T-cell (primary cell): ENCODE measurements at regions not wholly inside any gene's neighbourhood (a gene's known extent, or its start where the extent isn't known, plus 50 kb on each side); places are given as distances from the start of the nearest gene placed in this dataset.
"Not testable (repeated sequence)": the region's sequence is repeated elsewhere in the genome, so short reads cannot be mapped to it uniquely, and the experiment has no call there.

Experiments
- ATAC-seq, 4 experiments: fragments of 200-7000 bp in 3 of 4; fragments of 150-1000 bp in 1 of 4; cut with Tn5 transposase; replicated peaks in 1 of 4; 1 replicate in 3 of 4; 2 replicates in 1 of 4; pipeline ENCODE4 v1.10.0; 2021; ENCODE audit warnings: moderate library complexity in 3 of 4, mild to moderate bottlenecking in 2 of 4, moderate number of reproducible peaks in 1 of 4
- CTCF ChIA-PET, 2 donors: fragments of 300-600 bp; sonication (Branson Sonifier 250); formaldehyde crosslinking; loops; one replicate each; lab custom pipeline; 2022; ENCODE audit warnings: antibody characterized with exemption in 2 of 2; lab: Charles Lee
- POLR2A ChIA-PET, 2 donors: fragments of 300-600 bp; sonication (Branson Sonifier 250); formaldehyde crosslinking; loops; one replicate each; lab custom pipeline; 2022; ENCODE audit warnings: antibody characterized with exemption in 2 of 2; lab: Charles Lee
- DNase-seq, 35 experiments: peaks; one replicate each; pipeline versions ENCODE4 v3.0.0 to v3.0.0-alpha.2; 2013 to 2023
- H3K27ac ChIP-seq: one replicate; pipeline ENCODE4 v1.5.1; 2013; ENCODE audit warnings: low read length
- H3K27me3 ChIP-seq, 2 experiments: replicated peaks in 1 of 2; 1 replicate in 1 of 2; 2 replicates in 1 of 2; pipeline versions ENCODE4 v1.6.1 to v1.7.0; 2013; ENCODE audit warnings: low read length in 1 of 2, mixed read lengths in 1 of 2; ENCODE audit not compliant: control insufficient read depth in 2 of 2, insufficient read depth in 2 of 2; ENCODE audit errors: extremely low read depth in 1 of 2
- H3K36me3 ChIP-seq, 2 donors: 1 replicate in 1 of 2; 2 replicates in 1 of 2; pipeline versions ENCODE4 v1.6.1 to v1.7.0; 2013; ENCODE audit warnings: low read length in 1 of 2; ENCODE audit not compliant: control insufficient read depth in 2 of 2, insufficient read depth in 1 of 2; ENCODE audit errors: extremely low read depth in 1 of 2
- H3K4me1 ChIP-seq, 2 experiments: 1 replicate in 1 of 2; 2 replicates in 1 of 2; pipeline versions ENCODE4 v1.6.1 to v1.7.0; 2013; ENCODE audit warnings: low read length in 2 of 2, mixed read lengths in 1 of 2; ENCODE audit not compliant: insufficient read depth in 2 of 2, control insufficient read depth in 1 of 2; ENCODE audit errors: extremely low read depth in 1 of 2
- H3K4me3 ChIP-seq, 2 donors: 1 replicate in 1 of 2; 2 replicates in 1 of 2; pipeline versions ENCODE4 v1.5.1 to v1.7.0; 2013; ENCODE audit warnings: mild to moderate bottlenecking in 2 of 2, low read length in 1 of 2, moderate library complexity in 1 of 2; ENCODE audit not compliant: control insufficient read depth in 1 of 2; ENCODE audit errors: extremely low read depth in 1 of 2
- H3K9me3 ChIP-seq: 2 replicates; pipeline ENCODE4 v1.7.0; 2013
- H3K27ac Mint-ChIP-seq, 2 donors: one replicate each; pipeline ENCODE4 v1.8.0; 2020 to 2021; ENCODE audit warnings: mild to moderate bottlenecking in 2 of 2, mixed read lengths in 2 of 2
- H3K27me3 Mint-ChIP-seq, 2 donors: one replicate each; pipeline ENCODE4 v1.8.0; 2021 to 2022; ENCODE audit warnings: mixed read lengths in 2 of 2
- H3K36me3 Mint-ChIP-seq: one replicate; pipeline ENCODE4 v1.8.0; 2021; ENCODE audit warnings: mixed read lengths
- H3K4me1 Mint-ChIP-seq, 3 donors: one replicate each; pipeline ENCODE4 v1.8.0; 2020 to 2022; ENCODE audit warnings: mixed read lengths in 3 of 3, mild to moderate bottlenecking in 1 of 3
- H3K4me3 Mint-ChIP-seq, 3 donors: one replicate each; pipeline ENCODE4 v1.8.0; 2020 to 2022; ENCODE audit warnings: mild to moderate bottlenecking in 3 of 3, mixed read lengths in 3 of 3, moderate library complexity in 3 of 3
- H3K9me3 Mint-ChIP-seq, 3 donors: one replicate each; pipeline ENCODE4 v1.8.0; 2020 to 2022; ENCODE audit warnings: mixed read lengths in 3 of 3
- WGBS: methylation state at CpG from one replicate; pipeline ENCODE4 v1.1.5; 2013; ENCODE audit warnings: missing lambda C conversion rate; ENCODE audit not compliant: insufficient coverage; 5-methylcytosine and 5-hydroxymethylcytosine counted together

- H3K27me3 Mint-ChIP-seq, result peaks cover 8 to 22% of the 10 kb centered on the region in 2 donors
- no CpG with 5 or more reads among the region's 2 CpGs for WGBS
- Histone ChIP-seq H3K27me3 (peaks cover 0 to 3% of the 10 kb centered on the region in 2 experiments), H3K4me3 (no peak overlapping the region), H3K36me3 (no peaks in the 10 kb centered on the region), H3K4me1 (no peaks in the 10 kb centered on the region), H3K9me3 (no peaks in the 10 kb centered on the region), H3K27ac (no peak overlapping the region)
- ATAC-seq (no peak), DNase-seq (no peak)
- H3K4me1 Mint-ChIP-seq, result no peaks in the 10 kb centered on the region
- no peak overlapping the region for H3K27ac Mint-ChIP-seq
- no peaks in the 10 kb centered on the region for H3K36me3 Mint-ChIP-seq
- ChIA-PET POLR2A (no interaction called here), CTCF (no interaction called here)
- H3K9me3 Mint-ChIP-seq, result no peaks in the 10 kb centered on the region
- H3K4me3 Mint-ChIP-seq, result no peak overlapping the region
Observed at GRCh38 chr6:96721227-96721626, 116.0 kb downstream of the GPR63 start.

DNA sequence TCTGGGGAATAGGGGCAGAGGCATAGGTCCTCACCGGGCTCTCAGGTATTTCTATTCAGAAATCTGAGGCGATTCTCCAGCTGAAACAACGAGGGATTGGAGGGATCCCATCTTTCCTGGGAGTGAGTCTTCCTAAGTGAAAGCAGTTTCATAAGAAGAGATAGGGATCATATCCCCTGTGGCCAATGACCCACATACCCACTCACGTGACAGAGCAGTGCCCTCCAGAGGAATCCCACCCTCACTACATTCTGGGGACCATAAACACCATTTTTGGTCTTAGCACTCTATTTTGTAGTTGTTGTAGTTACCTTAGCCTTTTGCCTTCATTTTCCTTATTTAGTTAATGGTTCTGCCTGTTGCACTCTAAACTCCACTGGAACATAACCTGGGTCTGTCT, 121.1 kb downstream of the GPR63 start:
- Histone ChIP-seq H3K27me3 (no peaks in the 10 kb centered on the region), H3K4me1 (no peaks in the 10 kb centered on the region), H3K4me3 (no peak overlapping the region), H3K9me3 (no peaks in the 10 kb centered on the region), H3K27ac (no peak overlapping the region), H3K36me3 (no peaks in the 10 kb centered on the region)
- Mint-ChIP-seq H3K27me3 (peaks cover 7 to 16% of the 10 kb centered on the region in 2 donors), H3K9me3 (no peaks in the 10 kb centered on the region), H3K36me3 (no peaks in the 10 kb centered on the region), H3K4me3 (no peak overlapping the region), H3K4me1 (no peaks in the 10 kb centered on the region), H3K27ac (no peak overlapping the region)
- ChIA-PET CTCF (no interaction called here), POLR2A (no interaction called here)
- DNase-seq (no peak), ATAC-seq (no peak)
- 80% methylated on average over 1 of the region's 4 CpGs for WGBS

DNA sequence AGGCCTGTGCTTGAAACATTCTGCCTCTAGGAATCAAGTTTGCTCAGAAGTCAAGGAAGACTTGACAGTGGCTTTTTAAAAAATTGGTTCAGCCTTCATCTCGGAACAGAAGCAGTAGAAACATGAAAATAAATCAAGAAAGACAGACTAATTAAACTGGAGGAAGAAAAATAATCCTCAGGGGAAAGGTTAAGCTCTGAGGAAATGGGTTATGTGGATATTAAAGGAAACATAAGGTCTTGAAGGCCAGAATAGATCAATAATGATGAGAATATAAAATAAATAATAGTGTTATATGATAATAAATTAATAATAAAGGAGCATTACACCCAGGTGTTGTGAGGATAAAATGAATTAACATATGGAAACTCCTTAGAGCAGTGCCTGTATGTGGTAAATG, 121.7 kb downstream of the GPR63 start:
- no peak overlapping the region for H3K27ac ChIP-seq
- H3K27me3 ChIP-seq, result no peaks in the 10 kb centered on the region
- Mint-ChIP-seq H3K27ac (no peak overlapping the region), H3K36me3 (no peaks in the 10 kb centered on the region), H3K4me1 (no peaks in the 10 kb centered on the region), H3K9me3 (no peaks in the 10 kb centered on the region), H3K4me3 (no peak overlapping the region), H3K27me3 (peaks cover 7 to 13% of the 10 kb centered on the region in 2 donors)
- ATAC-seq (no peak), DNase-seq (no peak)
- H3K36me3 ChIP-seq, result no peaks in the 10 kb centered on the region
- H3K9me3 ChIP-seq, result no peaks in the 10 kb centered on the region
- H3K4me3 ChIP-seq, result no peak overlapping the region
- ChIA-PET POLR2A (no interaction called here), CTCF (no interaction called here)
- whole genome bisulfite sequencing, result 80% methylated on average over 1 of the region's 1 CpG
- no peaks in the 10 kb centered on the region for H3K4me1 ChIP-seq

DNA sequence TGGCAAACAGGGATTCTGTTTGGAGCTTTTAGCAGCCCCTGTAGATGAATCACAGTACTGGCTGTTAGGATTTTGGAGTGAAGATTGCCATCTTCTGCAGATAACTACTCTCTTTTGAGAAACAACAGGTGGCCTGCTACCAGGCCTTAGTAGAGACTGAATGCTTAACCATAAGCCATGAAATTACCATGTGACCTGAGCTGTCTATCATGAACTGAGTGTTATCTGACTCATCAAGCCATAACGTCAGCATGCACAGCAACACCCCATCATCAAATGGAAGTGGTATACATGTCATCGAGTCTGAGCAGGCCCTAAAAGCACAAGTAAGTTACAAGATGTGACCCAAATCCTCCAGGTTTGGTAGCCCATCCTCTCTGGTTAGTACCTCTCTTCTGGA, 132.6 kb downstream of the GPR63 start:
- Histone ChIP-seq H3K36me3 (no peaks in the 10 kb centered on the region), H3K27ac (no peak overlapping the region), H3K27me3 (no peaks in the 10 kb centered on the region), H3K4me3 (no peak overlapping the region), H3K9me3 (no peaks in the 10 kb centered on the region), H3K4me1 (no peaks in the 10 kb centered on the region)
- POLR2A ChIA-PET, result no interaction called here
- Mint-ChIP-seq H3K9me3 (no peaks in the 10 kb centered on the region), H3K4me3 (no peak overlapping the region), H3K4me1 (no peaks in the 10 kb centered on the region), H3K27me3 (peaks cover 0 to 11% of the 10 kb centered on the region in 2 donors), H3K27ac (no peak overlapping the region), H3K36me3 (no peaks in the 10 kb centered on the region)
- WGBS, result 61% methylated on average over 2 of the region's 2 CpGs
- CTCF ChIA-PET, result no interaction called here
- no peak for ATAC-seq
- no peak for DNase-seq

DNA sequence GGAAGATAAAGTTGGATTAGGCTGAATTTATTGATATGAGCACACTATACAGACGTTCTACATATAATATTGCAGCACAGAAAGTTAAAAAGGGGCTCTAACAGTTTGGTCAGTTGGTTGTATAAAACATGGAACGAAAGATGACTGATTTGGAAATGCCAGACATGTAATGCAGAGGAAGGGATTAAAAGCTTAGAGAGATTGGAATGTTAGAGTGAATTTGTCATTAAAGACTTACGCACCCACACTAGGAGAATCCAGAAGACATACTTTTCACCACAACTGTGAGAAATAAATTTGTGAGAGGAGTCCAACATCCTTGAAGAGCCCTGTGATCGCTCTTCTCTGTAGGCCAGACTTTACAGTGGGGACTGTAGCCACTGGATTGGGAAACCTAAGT, 134.7 kb downstream of the GPR63 start:
- ATAC-seq, result no peak
- H3K36me3 Mint-ChIP-seq, result no peaks in the 10 kb centered on the region
- CTCF ChIA-PET, result no interaction called here

GRCh38 chr6:96700915-96701314, 136.4 kb downstream of the GPR63 start:
- ChIA-PET POLR2A (interaction anchor here in 1 of 2 donors (0.6 kb wide), 1 partner anchor 1002 kb away, joined by 3 read pairs; no protein-coding TSS in a partner anchor), CTCF (no interaction called here)
- ATAC-seq (no peak), DNase-seq (no peak)
- Histone ChIP-seq H3K27ac (no peak overlapping the region), H3K4me1 (no peaks in the 10 kb centered on the region), H3K36me3 (no peaks in the 10 kb centered on the region), H3K9me3 (no peaks in the 10 kb centered on the region), H3K4me3 (no peak overlapping the region), H3K27me3 (no peaks in the 10 kb centered on the region)
- no peaks in the 10 kb centered on the region for H3K9me3 Mint-ChIP-seq
- no peaks in the 10 kb centered on the region for H3K4me1 Mint-ChIP-seq
- H3K27me3 Mint-ChIP-seq, result peaks cover 2 to 23% of the 10 kb centered on the region in 2 donors
- no peaks in the 10 kb centered on the region for H3K36me3 Mint-ChIP-seq
- WGBS, result no CpG with 5 or more reads among the region's 2 CpGs
- no peak overlapping the region for H3K4me3 Mint-ChIP-seq
- H3K27ac Mint-ChIP-seq, result no peak overlapping the region

More for the DNA sequence above, 134.7 kb downstream of the GPR63 start:
- Histone ChIP-seq H3K27ac (no peak overlapping the region), H3K4me3 (no peak overlapping the region), H3K9me3 (no peaks in the 10 kb centered on the region), H3K36me3 (no peaks in the 10 kb centered on the region), H3K4me1 (no peaks in the 10 kb centered on the region), H3K27me3 (no peaks in the 10 kb centered on the region)
- Mint-ChIP-seq H3K9me3 (no peaks in the 10 kb centered on the region), H3K27ac (no peak overlapping the region), H3K4me3 (no peak overlapping the region), H3K27me3 (peaks cover 2 to 20% of the 10 kb centered on the region in 2 donors), H3K4me1 (no peaks in the 10 kb centered on the region)
- POLR2A ChIA-PET, result no interaction called here
- DNase-seq, result no peak
- no CpG with 5 or more reads among the region's 4 CpGs for WGBS

- H3K27me3 ChIP-seq, H3K4me3 Mint-ChIP-seq, H3K36me3 Mint-ChIP-seq, DNase-seq, H3K4me3 ChIP-seq, ATAC-seq, H3K9me3 ChIP-seq, H3K27ac ChIP-seq, H3K36me3 ChIP-seq, CTCF ChIA-PET, POLR2A ChIA-PET, H3K4me1 Mint-ChIP-seq, H3K4me1 ChIP-seq, H3K27ac Mint-ChIP-seq, H3K9me3 Mint-ChIP-seq: not testable (repeated sequence)
- H3K27me3 Mint-ChIP-seq, result peaks cover 25 to 38% of the 10 kb centered on the region in 2 donors
- 35% methylated on average over 2 of the region's 3 CpGs for WGBS
Observed at GRCh38 chr6:96694429-96694828, 131.5 kb downstream of the FHL5 start.
